ENCODE measurements at regions not wholly inside any gene's neighbourhood (a gene's known extent, or its start where the extent isn't known, plus 50 kb on each side); places are given as distances from the start of the nearest gene placed in this dataset.

DNA sequence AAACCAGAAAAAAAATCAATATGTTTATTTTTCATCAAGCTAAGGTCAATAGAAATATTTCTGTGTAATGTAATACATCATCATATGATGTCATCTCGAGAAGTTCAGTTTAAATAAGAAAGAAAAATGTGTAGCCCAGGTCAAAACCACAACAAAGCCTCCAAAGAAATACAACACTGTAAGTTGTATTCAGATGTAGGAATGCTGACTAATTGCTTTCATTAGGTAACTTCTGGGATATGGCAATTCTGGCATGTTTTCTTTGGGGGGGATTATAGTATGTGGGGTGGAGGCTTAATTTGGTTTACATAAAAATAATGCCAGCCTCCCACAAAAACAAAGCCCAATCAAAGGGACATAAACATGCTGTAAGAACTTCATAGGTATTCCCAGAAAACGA is 881.8 kb upstream of the CITED2 start:
- Mint-ChIP-seq H3K27ac (no peak overlapping the region), H3K4me3 (no peak overlapping the region), H3K4me1 (ENCODE audit: low read depth) (no peaks in the 10 kb centered on the region), H3K36me3 (ENCODE audit: low read depth) (no peaks in the 10 kb centered on the region), H3K9me3 (peaks cover 36% of the 10 kb centered on the region), H3K27me3 (peaks cover 1% of the 10 kb centered on the region)
- intact Hi-C loops (cut with micrococcal nuclease) = no loop called here

DNA sequence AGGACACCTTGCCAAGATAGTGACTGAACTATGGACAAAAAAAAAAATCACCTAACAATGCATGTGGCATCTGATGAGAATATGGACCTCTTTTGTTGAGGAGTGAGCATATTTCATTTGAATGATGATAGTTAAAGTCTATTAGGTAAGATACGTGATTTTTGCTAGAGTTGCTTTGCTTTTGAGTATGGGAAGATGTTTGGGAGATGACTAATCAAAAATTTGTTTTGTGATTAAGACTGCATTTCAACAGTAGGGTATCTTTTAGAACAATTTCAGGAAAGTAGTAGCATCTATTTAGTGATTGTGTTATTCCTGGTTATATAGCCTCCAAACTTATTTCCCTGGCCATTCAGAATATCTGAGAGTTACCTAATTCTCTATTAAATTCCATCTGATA is 878.6 kb upstream of the CITED2 start:
- no peak overlapping the region for H3K27ac Mint-ChIP-seq
- no peaks in the 10 kb centered on the region for H3K36me3 Mint-ChIP-seq (ENCODE audit: low read depth)
- intact Hi-C loops (cut with micrococcal nuclease) = no loop called here
- peaks cover 3% of the 10 kb centered on the region for H3K27me3 Mint-ChIP-seq
- H3K4me3 Mint-ChIP-seq = no peak overlapping the region
- peaks cover 21% of the 10 kb centered on the region for H3K9me3 Mint-ChIP-seq
- H3K4me1 Mint-ChIP-seq (ENCODE audit: low read depth) = no peaks in the 10 kb centered on the region

DNA sequence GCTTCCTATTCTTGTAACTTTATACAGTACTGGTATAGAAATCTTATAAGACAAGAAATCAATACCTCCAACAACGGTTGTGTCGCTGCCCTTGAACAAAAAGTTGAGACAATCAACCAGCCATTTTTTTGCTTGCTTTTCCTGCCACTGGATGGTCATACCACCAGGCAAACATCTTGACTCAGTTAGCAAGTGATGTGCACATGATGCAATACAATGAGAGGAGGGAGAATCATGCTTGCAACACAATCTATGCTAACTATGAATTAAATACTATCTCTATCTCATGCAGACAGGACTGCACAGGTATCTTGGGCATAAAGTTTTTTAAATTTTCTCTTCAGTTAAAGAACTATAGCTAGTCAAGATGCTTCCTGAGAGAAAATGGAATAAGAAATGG is 877.7 kb upstream of the CITED2 start:
- H3K27ac Mint-ChIP-seq = no peak overlapping the region
- no peaks in the 10 kb centered on the region for H3K36me3 Mint-ChIP-seq (ENCODE audit: low read depth)
- intact Hi-C loops (cut with micrococcal nuclease) = no loop called here

GRCh38 chr6:140245296-140246040 is 871.0 kb upstream of the CITED2 start:
- H3K4me3 Mint-ChIP-seq = no peak overlapping the region
- no peaks in the 10 kb centered on the region for H3K4me1 Mint-ChIP-seq (ENCODE audit: low read depth)
- no peaks in the 10 kb centered on the region for H3K27me3 Mint-ChIP-seq
- H3K9me3 Mint-ChIP-seq = no peaks in the 10 kb centered on the region
- no peaks in the 10 kb centered on the region for H3K36me3 Mint-ChIP-seq (ENCODE audit: low read depth)
- no peak overlapping the region for H3K27ac Mint-ChIP-seq
- intact Hi-C loops (cut with micrococcal nuclease) = no loop called here

More for the DNA sequence above, 877.7 kb upstream of the CITED2 start:
- peaks cover 21% of the 10 kb centered on the region for H3K9me3 Mint-ChIP-seq
- no peaks in the 10 kb centered on the region for H3K4me1 Mint-ChIP-seq (ENCODE audit: low read depth)
- H3K4me3 Mint-ChIP-seq = no peak overlapping the region
- H3K27me3 Mint-ChIP-seq = peaks cover 3% of the 10 kb centered on the region

- Mint-ChIP-seq H3K4me3 (no peak overlapping the region), H3K27me3 (peaks cover 4% of the 10 kb centered on the region), H3K36me3 (ENCODE audit: low read depth) (no peaks in the 10 kb centered on the region), H3K27ac (no peak overlapping the region), H3K4me1 (ENCODE audit: low read depth) (peaks cover 6% of the 10 kb centered on the region), H3K9me3 (peaks cover 24% of the 10 kb centered on the region)
- intact Hi-C loops (cut with micrococcal nuclease) = no loop called here
Observed at GRCh38 chr6:140237251-140237650, 862.8 kb upstream of the CITED2 start.

DNA sequence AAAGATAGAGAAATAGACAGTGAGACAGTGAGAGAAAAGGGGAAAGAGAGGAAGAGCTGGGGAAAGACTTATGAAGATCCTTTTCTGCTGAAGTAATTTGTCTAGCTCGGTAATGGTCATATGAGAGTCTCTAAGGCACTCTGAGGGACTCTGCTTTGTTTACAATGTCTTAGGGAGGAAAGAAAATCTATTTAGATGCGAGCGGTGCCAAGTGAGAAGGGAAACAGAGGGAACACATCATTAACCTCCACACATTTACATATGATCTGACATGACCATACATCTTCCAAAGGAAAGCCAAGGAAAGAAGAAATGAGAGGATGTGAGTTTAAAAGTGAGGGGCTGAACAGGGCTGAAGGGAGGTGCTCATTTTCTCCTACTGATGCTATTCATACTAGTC is 862.3 kb upstream of the CITED2 start:
- H3K27me3 Mint-ChIP-seq = peaks cover 6% of the 10 kb centered on the region
- H3K36me3 Mint-ChIP-seq (ENCODE audit: low read depth) = no peaks in the 10 kb centered on the region
- peaks cover 6% of the 10 kb centered on the region for H3K4me1 Mint-ChIP-seq (ENCODE audit: low read depth)
- intact Hi-C loops (cut with micrococcal nuclease) = no loop called here
- H3K27ac Mint-ChIP-seq = no peak overlapping the region
- peaks cover 29% of the 10 kb centered on the region for H3K9me3 Mint-ChIP-seq
- no peak overlapping the region for H3K4me3 Mint-ChIP-seq

- Mint-ChIP-seq H3K9me3 (peaks cover 52% of the 10 kb centered on the region), H3K27me3 (peaks cover 2% of the 10 kb centered on the region), H3K27ac (no peak overlapping the region), H3K4me3 (no peak overlapping the region), H3K36me3 (ENCODE audit: low read depth) (no peaks in the 10 kb centered on the region), H3K4me1 (ENCODE audit: low read depth) (no peaks in the 10 kb centered on the region)
- intact Hi-C loops (cut with micrococcal nuclease) = no loop called here
Observed at GRCh38 chr6:140230282-140230681, 855.8 kb upstream of the CITED2 start.

- H3K27me3 Mint-ChIP-seq = peaks cover 2% of the 10 kb centered on the region
- intact Hi-C loops (cut with micrococcal nuclease) = no loop called here
- H3K27ac Mint-ChIP-seq = no peak overlapping the region
- no peaks in the 10 kb centered on the region for H3K4me1 Mint-ChIP-seq (ENCODE audit: low read depth)
- no peak overlapping the region for H3K4me3 Mint-ChIP-seq
- peaks cover 41% of the 10 kb centered on the region for H3K9me3 Mint-ChIP-seq
- H3K36me3 Mint-ChIP-seq (ENCODE audit: low read depth) = no peaks in the 10 kb centered on the region
Observed at GRCh38 chr6:140228491-140228890, 854.0 kb upstream of the CITED2 start.

DNA sequence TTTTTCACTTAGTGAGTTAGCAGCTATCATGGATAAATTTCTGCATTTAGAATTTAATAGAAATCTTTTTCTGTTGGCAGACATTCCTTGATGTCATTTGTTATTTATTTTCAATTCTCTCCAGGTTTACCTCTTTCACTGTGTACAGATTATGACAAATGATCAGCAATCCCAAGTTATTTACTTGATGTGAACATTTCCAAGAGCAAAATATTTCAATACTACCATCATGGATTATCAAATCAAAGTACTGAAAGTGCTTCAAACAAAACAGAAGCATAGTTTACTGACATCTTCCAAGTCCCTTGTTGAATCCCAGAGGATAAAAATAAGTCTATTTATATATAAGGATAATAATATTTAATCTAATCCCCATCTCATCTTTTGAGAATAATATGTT is 852.2 kb upstream of the CITED2 start:
- intact Hi-C loops (cut with micrococcal nuclease) = no loop called here

DNA sequence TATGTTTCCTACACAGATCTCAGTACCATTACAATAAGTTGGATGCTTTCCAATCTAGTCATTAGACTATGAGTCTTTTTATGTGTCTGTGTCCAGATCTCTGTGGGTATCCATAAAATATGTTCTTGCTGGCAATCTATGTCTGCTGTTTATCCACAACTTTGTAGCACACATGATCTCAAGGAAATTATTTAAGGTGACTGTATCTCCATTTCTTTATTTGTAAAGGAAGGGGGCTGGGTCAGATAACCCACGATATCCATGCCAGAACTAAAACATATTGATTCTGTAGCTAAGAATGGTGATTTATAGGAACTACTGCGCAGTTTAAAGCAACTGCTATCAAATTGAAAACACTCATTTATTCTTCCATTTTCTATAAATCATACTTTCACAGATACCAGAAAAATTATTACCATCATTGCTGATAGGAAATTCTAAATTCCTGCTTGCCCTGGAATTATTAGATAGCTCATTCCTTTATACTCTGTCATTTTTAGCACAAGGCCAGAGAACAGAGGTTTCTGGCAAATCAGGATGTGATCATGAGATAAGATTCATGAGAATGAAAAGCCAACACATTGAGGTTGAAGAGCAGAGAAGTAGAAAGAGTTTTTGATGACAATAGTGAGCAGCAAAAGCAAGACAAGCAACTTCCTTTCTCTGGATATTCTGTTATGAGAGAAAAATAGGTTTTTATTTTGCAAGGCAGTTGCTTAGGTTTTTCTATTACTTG is 851.4 kb upstream of the CITED2 start:
- H3K27ac Mint-ChIP-seq = no peak overlapping the region
- no peaks in the 10 kb centered on the region for H3K36me3 Mint-ChIP-seq (ENCODE audit: low read depth)
- H3K9me3 Mint-ChIP-seq = peaks cover 15% of the 10 kb centered on the region
- intact Hi-C loops (cut with micrococcal nuclease) = no loop called here
- no peaks in the 10 kb centered on the region for H3K27me3 Mint-ChIP-seq
- H3K4me3 Mint-ChIP-seq = no peak overlapping the region
- H3K4me1 Mint-ChIP-seq (ENCODE audit: low read depth) = no peaks in the 10 kb centered on the region

More for the DNA sequence above, 852.2 kb upstream of the CITED2 start:
- Mint-ChIP-seq H3K27ac (no peak overlapping the region), H3K9me3 (peaks cover 22% of the 10 kb centered on the region), H3K36me3 (ENCODE audit: low read depth) (no peaks in the 10 kb centered on the region), H3K4me1 (ENCODE audit: low read depth) (no peaks in the 10 kb centered on the region), H3K27me3 (no peaks in the 10 kb centered on the region), H3K4me3 (no peak overlapping the region)

DNA sequence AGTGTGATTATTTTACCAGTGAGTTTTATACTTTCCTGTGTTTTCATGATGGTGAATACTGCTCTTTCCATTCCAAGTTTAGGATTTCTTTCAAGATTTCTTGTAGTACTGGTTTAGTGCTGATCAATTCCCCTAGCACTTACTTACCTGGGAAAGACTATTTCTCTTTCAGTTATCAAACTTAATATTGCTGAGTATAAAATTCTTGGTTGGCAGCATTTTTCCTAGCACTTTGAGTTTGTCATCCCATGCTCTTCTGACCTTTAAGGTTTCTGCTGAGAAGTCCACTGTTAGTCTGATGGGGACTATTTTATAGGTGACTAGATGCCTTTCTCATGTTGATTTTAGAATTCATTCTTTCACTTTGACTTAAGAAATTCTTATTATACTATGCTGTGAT is 842.8 kb upstream of the CITED2 start:
- intact Hi-C loops (cut with micrococcal nuclease) = no loop called here

DNA sequence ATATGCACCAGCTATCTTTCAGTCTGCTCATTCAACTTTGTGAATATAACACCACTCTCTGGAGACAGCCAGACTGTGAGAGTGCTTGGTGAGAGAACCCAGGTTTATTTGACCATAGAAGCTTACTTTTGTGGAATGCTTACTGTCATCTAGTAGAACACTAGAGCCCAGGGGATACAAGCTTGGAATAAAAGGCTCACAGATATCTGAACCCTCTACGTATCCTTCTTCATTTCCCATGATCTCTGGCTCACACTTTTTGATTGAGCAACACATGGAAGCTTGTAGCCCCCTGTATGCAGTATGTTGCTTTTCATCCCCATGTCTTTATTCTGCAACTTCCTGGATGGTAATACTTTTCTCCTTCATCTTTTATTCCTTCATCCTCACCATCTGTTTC is 835.3 kb upstream of the CITED2 start:
- Mint-ChIP-seq H3K27me3 (no peaks in the 10 kb centered on the region), H3K9me3 (peaks cover 26% of the 10 kb centered on the region), H3K4me3 (no peak overlapping the region), H3K36me3 (ENCODE audit: low read depth) (no peaks in the 10 kb centered on the region), H3K4me1 (ENCODE audit: low read depth) (no peaks in the 10 kb centered on the region), H3K27ac (no peak overlapping the region)
- intact Hi-C loops (cut with micrococcal nuclease) = no loop called here

More for the DNA sequence above, 842.8 kb upstream of the CITED2 start:
- Mint-ChIP-seq H3K27ac (no peak overlapping the region), H3K9me3 (peaks cover 67% of the 10 kb centered on the region), H3K27me3 (no peaks in the 10 kb centered on the region), H3K4me1 (ENCODE audit: low read depth) (no peaks in the 10 kb centered on the region), H3K4me3 (no peak overlapping the region), H3K36me3 (ENCODE audit: low read depth) (no peaks in the 10 kb centered on the region)

- no peaks in the 10 kb centered on the region for H3K27me3 Mint-ChIP-seq
- H3K4me1 Mint-ChIP-seq (ENCODE audit: low read depth) = no peaks in the 10 kb centered on the region
- no peak overlapping the region for H3K4me3 Mint-ChIP-seq
- intact Hi-C loops (cut with micrococcal nuclease) = no loop called here
- peaks cover 14% of the 10 kb centered on the region for H3K9me3 Mint-ChIP-seq
- H3K27ac Mint-ChIP-seq = no peak overlapping the region
- no peaks in the 10 kb centered on the region for H3K36me3 Mint-ChIP-seq (ENCODE audit: low read depth)
Observed at GRCh38 chr6:140208286-140208685, 833.8 kb upstream of the CITED2 start.

- no peaks in the 10 kb centered on the region for H3K4me1 Mint-ChIP-seq (ENCODE audit: low read depth)
- intact Hi-C loops (cut with micrococcal nuclease) = no loop called here
- peaks cover 8% of the 10 kb centered on the region for H3K9me3 Mint-ChIP-seq
- H3K27ac Mint-ChIP-seq = no peak overlapping the region
- no peaks in the 10 kb centered on the region for H3K36me3 Mint-ChIP-seq (ENCODE audit: low read depth)
- no peak overlapping the region for H3K4me3 Mint-ChIP-seq
- no peaks in the 10 kb centered on the region for H3K27me3 Mint-ChIP-seq
Observed at GRCh38 chr6:140205795-140206593, 831.5 kb upstream of the CITED2 start.

Data from dendritic cell treated with granulocyte-macrophage colony-stimulating factor and Interleukin-4, amounts not matched to agents 40 ng/mL and 50 ng/mL, for 4 days (primary cell).